HL-60 (cell line): ENCODE measurements at regions not wholly inside any gene's neighbourhood (a gene's known extent, or its start where the extent isn't known, plus 50 kb on each side); places are given as distances from the start of the nearest gene placed in this dataset.
A peak's percentile ranks its signal among the peaks of the same experiment; 100 is the strongest.

Experiments
- DNase-seq, 2 experiments: peaks; one replicate each; pipeline ENCODE4 v3.0.0-alpha.2; 2010 to 2020; ENCODE audit warnings: low read depth in 1 of 2, low spot score in 1 of 2
- H3K27ac ChIP-seq: fragments of 250-450 bp; sonication (Bioruptor Pico); replicated peaks from 2 replicates; pipeline ENCODE4 v1.5.1; 2020; ENCODE audit warnings: mild to moderate bottlenecking, moderate library complexity
- H3K27me3 ChIP-seq: fragments of 250-450 bp; sonication (Bioruptor Pico); 2 replicates; pipeline ENCODE4 v1.5.1; 2021; ENCODE audit warnings: mild to moderate bottlenecking, moderate library complexity; ENCODE audit not compliant: insufficient read depth, poor library complexity, severe bottlenecking
- H3K4me3 ChIP-seq: replicated peaks from 2 replicates; pipeline ENCODE4 v1.5.1; 2011; ENCODE audit warnings: mild to moderate bottlenecking, control low read depth, low read length; ENCODE audit not compliant: insufficient read depth
- GABPA ChIP-seq: IDR thresholded peaks from 2 replicates; pipeline ENCODE4 v1.6.1; 2012; ENCODE audit warnings: low read depth
- POLR2AphosphoS5 ChIP-seq: IDR thresholded peaks from 2 replicates; pipeline ENCODE4 v1.6.1; 2012; ENCODE audit warnings: low read depth
- SPI1 ChIP-seq: IDR thresholded peaks from 2 replicates; pipeline ENCODE4 v1.6.1; 2012; ENCODE audit warnings: low read depth, mild to moderate bottlenecking, borderline replicate concordance
- TF ChIP-seq, protein P1 (sequence below): IDR thresholded peaks from one replicate; pipeline ENCODE4 v1.5.1; 2011; ENCODE audit warnings: low read length, control low read depth, inconsistent platforms; ENCODE audit not compliant: insufficient read depth
- TF ChIP-seq, protein P2 (sequence below): IDR thresholded peaks from 2 replicates; pipeline ENCODE4 v1.6.1; 2012; ENCODE audit warnings: low read depth; ENCODE audit not compliant: insufficient replicate concordance

- H3K27ac ChIP-seq = no peak overlapping the region
- no peak overlapping the region for H3K4me3 ChIP-seq
- TF ChIP-seq SPI1 = no peak
- TF ChIP-seq, protein P1, sequence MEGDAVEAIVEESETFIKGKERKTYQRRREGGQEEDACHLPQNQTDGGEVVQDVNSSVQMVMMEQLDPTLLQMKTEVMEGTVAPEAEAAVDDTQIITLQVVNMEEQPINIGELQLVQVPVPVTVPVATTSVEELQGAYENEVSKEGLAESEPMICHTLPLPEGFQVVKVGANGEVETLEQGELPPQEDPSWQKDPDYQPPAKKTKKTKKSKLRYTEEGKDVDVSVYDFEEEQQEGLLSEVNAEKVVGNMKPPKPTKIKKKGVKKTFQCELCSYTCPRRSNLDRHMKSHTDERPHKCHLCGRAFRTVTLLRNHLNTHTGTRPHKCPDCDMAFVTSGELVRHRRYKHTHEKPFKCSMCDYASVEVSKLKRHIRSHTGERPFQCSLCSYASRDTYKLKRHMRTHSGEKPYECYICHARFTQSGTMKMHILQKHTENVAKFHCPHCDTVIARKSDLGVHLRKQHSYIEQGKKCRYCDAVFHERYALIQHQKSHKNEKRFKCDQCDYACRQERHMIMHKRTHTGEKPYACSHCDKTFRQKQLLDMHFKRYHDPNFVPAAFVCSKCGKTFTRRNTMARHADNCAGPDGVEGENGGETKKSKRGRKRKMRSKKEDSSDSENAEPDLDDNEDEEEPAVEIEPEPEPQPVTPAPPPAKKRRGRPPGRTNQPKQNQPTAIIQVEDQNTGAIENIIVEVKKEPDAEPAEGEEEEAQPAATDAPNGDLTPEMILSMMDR = no peak
- TF ChIP-seq GABPA = no peak
- TF ChIP-seq, protein P2, sequence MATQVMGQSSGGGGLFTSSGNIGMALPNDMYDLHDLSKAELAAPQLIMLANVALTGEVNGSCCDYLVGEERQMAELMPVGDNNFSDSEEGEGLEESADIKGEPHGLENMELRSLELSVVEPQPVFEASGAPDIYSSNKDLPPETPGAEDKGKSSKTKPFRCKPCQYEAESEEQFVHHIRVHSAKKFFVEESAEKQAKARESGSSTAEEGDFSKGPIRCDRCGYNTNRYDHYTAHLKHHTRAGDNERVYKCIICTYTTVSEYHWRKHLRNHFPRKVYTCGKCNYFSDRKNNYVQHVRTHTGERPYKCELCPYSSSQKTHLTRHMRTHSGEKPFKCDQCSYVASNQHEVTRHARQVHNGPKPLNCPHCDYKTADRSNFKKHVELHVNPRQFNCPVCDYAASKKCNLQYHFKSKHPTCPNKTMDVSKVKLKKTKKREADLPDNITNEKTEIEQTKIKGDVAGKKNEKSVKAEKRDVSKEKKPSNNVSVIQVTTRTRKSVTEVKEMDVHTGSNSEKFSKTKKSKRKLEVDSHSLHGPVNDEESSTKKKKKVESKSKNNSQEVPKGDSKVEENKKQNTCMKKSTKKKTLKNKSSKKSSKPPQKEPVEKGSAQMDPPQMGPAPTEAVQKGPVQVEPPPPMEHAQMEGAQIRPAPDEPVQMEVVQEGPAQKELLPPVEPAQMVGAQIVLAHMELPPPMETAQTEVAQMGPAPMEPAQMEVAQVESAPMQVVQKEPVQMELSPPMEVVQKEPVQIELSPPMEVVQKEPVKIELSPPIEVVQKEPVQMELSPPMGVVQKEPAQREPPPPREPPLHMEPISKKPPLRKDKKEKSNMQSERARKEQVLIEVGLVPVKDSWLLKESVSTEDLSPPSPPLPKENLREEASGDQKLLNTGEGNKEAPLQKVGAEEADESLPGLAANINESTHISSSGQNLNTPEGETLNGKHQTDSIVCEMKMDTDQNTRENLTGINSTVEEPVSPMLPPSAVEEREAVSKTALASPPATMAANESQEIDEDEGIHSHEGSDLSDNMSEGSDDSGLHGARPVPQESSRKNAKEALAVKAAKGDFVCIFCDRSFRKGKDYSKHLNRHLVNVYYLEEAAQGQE = no peak
- TF ChIP-seq POLR2AphosphoS5 = no peak
- no peak for DNase-seq
- no peaks in the 10 kb centered on the region for H3K27me3 ChIP-seq
Measured at GRCh38 chr18:61973273-61974115, 80.7 kb upstream of the RNF152 start.

- no peak for TF ChIP-seq POLR2AphosphoS5
- TF ChIP-seq SPI1 = peak; percentile 96
- DNase-seq = peak in 1 of 2 experiments; percentile 66
- Histone ChIP-seq H3K4me3 (no peak overlapping the region), H3K27me3 (no peaks in the 10 kb centered on the region), H3K27ac (peak overlapping the region; percentile 12; the same call in 1 of the 2 replicates)
Measured at GRCh38 chr18:61972389-61973264, 79.8 kb upstream of the RNF152 start.

DNA sequence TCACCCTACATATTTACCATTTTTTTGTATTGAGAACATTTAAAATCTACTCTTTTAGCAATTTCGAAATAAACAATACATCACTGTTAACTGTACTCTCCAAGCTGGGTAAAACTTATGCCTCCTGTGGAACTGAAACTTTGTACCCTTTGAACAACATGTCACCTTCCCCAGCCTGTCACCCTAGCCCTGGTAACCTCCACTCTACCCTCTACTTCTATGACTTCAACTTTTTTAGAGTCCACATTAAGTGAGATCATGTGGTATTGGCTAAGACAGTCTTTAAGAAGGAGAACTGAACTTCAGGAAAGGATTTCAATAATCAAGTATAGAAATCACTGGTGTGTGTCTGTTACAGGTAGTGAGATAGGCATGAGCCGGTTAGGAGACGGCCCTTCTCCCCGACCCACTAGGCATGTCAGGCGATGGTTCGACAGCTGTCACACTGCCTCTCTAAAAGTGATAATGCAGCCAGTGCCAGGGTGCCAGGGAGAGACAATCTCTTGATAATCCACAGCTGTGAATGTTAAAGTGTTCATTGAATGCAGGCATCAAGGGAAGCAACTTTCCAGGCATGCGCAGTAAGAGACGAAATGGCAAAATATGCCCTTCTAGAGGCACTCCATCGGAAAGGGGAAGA, 74.6 kb upstream of the RNF152 start:
- no peaks in the 10 kb centered on the region for H3K27me3 ChIP-seq
- TF ChIP-seq, protein P2 = no peak
- no peak for TF ChIP-seq GABPA
- no peak overlapping the region for H3K4me3 ChIP-seq
- no peak for DNase-seq
- no peak overlapping the region for H3K27ac ChIP-seq

DNA sequence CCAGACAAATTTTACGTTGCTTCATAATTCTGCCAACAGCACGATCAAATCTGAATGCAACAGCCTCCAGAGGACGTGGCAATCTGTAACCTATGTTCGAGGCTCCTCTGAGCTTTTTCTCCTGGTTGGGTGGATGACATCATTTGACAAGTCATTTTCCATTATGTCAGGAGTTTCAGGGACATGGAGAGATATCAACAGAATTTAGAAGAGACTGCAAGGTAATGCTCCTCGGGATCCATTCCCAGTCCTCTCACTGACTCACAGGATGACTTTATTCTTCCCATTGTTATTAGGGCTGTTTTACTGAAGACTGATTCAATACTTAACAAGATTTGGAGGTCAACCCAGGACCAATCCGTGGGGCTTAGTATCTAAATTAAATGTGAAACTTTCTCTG, 72.5 kb upstream of the RNF152 start:
- no peaks in the 10 kb centered on the region for H3K27me3 ChIP-seq
- no peak overlapping the region for H3K4me3 ChIP-seq
- TF ChIP-seq, protein P1 = no peak
- TF ChIP-seq, protein P2 = no peak
- TF ChIP-seq SPI1 (no peak), GABPA (no peak), POLR2AphosphoS5 (no peak)
- DNase-seq = no peak
- no peak overlapping the region for H3K27ac ChIP-seq
